Hindlimb muscle (tissue), 1 donor: ENCODE measurements at regions not wholly inside any gene's neighbourhood (a gene's known extent, or its start where the extent isn't known, plus 50 kb on each side); places are given as distances from the start of the nearest gene placed in this dataset.
"Not testable (repeated sequence)": the region's sequence is repeated elsewhere in the genome, so short reads cannot be mapped to it uniquely, and the experiment has no call there.

Experiments
- DNase-seq: peaks from one replicate; pipeline ENCODE4 v3.0.0-alpha.2; 2013

- not testable (repeated sequence) for DNase-seq
Observed at GRCh38 chr12:9543341-9543740, 64.4 kb downstream of the KLRB1 start.

GRCh38 chr12:9542827-9543226 lies 64.9 kb downstream of the KLRB1 start:
- DNase-seq, result not testable (repeated sequence)

GRCh38 chr12:9515925-9516324 lies 91.8 kb downstream of the KLRB1 start:
- DNase-seq, result not testable (repeated sequence)

GRCh38 chr12:9512695-9513094 lies 95.0 kb downstream of the KLRB1 start:
- not testable (repeated sequence) for DNase-seq

GRCh38 chr12:9510392-9511011 lies 97.2 kb downstream of the KLRB1 start:
- DNase-seq, result not testable (repeated sequence)

- DNase-seq, result no peak
Observed at GRCh38 chr12:9509464-9510161, 98.1 kb downstream of the KLRB1 start.

- no peak for DNase-seq
Observed at GRCh38 chr12:9506746-9507145, 101.0 kb downstream of the KLRB1 start.

- not testable (repeated sequence) for DNase-seq
Observed at GRCh38 chr12:9503384-9503783, 104.3 kb downstream of the KLRB1 start.

- DNase-seq, result not testable (repeated sequence)
Observed at GRCh38 chr12:9502845-9503244, 104.9 kb downstream of the KLRB1 start.

GRCh38 chr12:9493325-9493724 lies 114.4 kb downstream of the KLRB1 start:
- not testable (repeated sequence) for DNase-seq

- not testable (repeated sequence) for DNase-seq
Observed at GRCh38 chr12:9481289-9481688, 126.4 kb downstream of the KLRB1 start.

GRCh38 chr12:9474197-9474596 lies 133.5 kb downstream of the KLRB1 start:
- not testable (repeated sequence) for DNase-seq

- not testable (repeated sequence) for DNase-seq
Observed at GRCh38 chr12:9473638-9474037, 134.1 kb downstream of the KLRB1 start.

- DNase-seq, result not testable (repeated sequence)
Observed at GRCh38 chr12:9471501-9471900, 136.2 kb downstream of the KLRB1 start.

GRCh38 chr12:9470367-9470766 lies 137.3 kb downstream of the KLRB1 start:
- DNase-seq, result not testable (repeated sequence)

- DNase-seq, result not testable (repeated sequence)
Observed at GRCh38 chr12:9469956-9470355, 137.8 kb downstream of the KLRB1 start.

GRCh38 chr12:9469463-9469862 lies 138.3 kb downstream of the KLRB1 start:
- not testable (repeated sequence) for DNase-seq

- peak; percentile 38 for DNase-seq
Observed at GRCh38 chr12:9468998-9469397, 138.7 kb downstream of the KLRB1 start.

- not testable (repeated sequence) for DNase-seq
Observed at GRCh38 chr12:9468144-9468543, 139.6 kb downstream of the KLRB1 start.

- DNase-seq, result no peak
Observed at GRCh38 chr12:9464408-9464807, 143.3 kb downstream of the KLRB1 start.

GRCh38 chr12:9455516-9455915 lies 152.2 kb downstream of the KLRB1 start:
- DNase-seq, result not testable (repeated sequence)

GRCh38 chr12:9454021-9454420 lies 153.7 kb downstream of the KLRB1 start:
- not testable (repeated sequence) for DNase-seq

- DNase-seq, result not testable (repeated sequence)
Observed at GRCh38 chr12:9450127-9450567, 157.6 kb downstream of the KLRB1 start.

GRCh38 chr12:9449657-9450126 lies 158.0 kb downstream of the KLRB1 start:
- DNase-seq, result not testable (repeated sequence)
